HG03139 (cell line): ENCODE measurements at regions not wholly inside any gene's neighbourhood (a gene's known extent, or its start where the extent isn't known, plus 50 kb on each side); places are given as distances from the start of the nearest gene placed in this dataset.

Experiments
- ATAC-seq: cut with Tn5 transposase; IDR thresholded peaks from one replicate; pipeline ENCODE4 v1.9.1; 2021; ENCODE audit not compliant: unreplicated experiment

GRCh38 chr14:99094901-99095300 lies 177.1 kb downstream of the BCL11B start:
- no peak for ATAC-seq

- no peak for ATAC-seq
Measured at GRCh38 chr14:99095369-99095768, 176.6 kb downstream of the BCL11B start.

GRCh38 chr14:99098199-99098598 lies 173.8 kb downstream of the BCL11B start:
- ATAC-seq, result no peak

GRCh38 chr14:99099051-99099787 lies 172.8 kb downstream of the BCL11B start:
- ATAC-seq, result no peak

- ATAC-seq, result no peak
Measured at GRCh38 chr14:99100497-99101270, 171.3 kb downstream of the BCL11B start.

- ATAC-seq, result no peak
Measured at GRCh38 chr14:99101855-99102461, 170.0 kb downstream of the BCL11B start.

- ATAC-seq, result no peak
Measured at GRCh38 chr14:99116741-99117295, 155.2 kb downstream of the BCL11B start.

- ATAC-seq, result no peak
Measured at GRCh38 chr14:99117671-99118045, 154.3 kb downstream of the BCL11B start.

GRCh38 chr14:99118046-99118721 lies 153.8 kb downstream of the BCL11B start:
- no peak for ATAC-seq

GRCh38 chr14:99118946-99119345 lies 153.1 kb downstream of the BCL11B start:
- no peak for ATAC-seq
